Activated T-helper 1 cell treated with anti-CD3 and anti-CD28 coated beads, Interleukin-12 subunit alpha, Interleukin-12 subunit beta, Interleukin-2, Interleukin-4 antibody, amounts not matched to agents 30 ng/mL and 10 ng/mL and 1 ng/mL, durations not matched to agents 14 hours and 24 hours and 36 hours (primary cell): ENCODE measurements at regions not wholly inside any gene's neighbourhood (a gene's known extent, or its start where the extent isn't known, plus 50 kb on each side); places are given as distances from the start of the nearest gene placed in this dataset.

Experiments used
- DNase-seq: peaks from one replicate; pipeline ENCODE4 v3.0.0; 2021; ENCODE audit warnings: low spot score
- H3K27ac Mint-ChIP-seq: one replicate; pipeline ENCODE4 v1.8.0; 2021; ENCODE audit warnings: mild to moderate bottlenecking, mixed read lengths
- H3K27me3 Mint-ChIP-seq: one replicate; pipeline ENCODE4 v1.8.0; 2022; ENCODE audit warnings: mild to moderate bottlenecking, moderate library complexity, mixed read lengths; ENCODE audit not compliant: insufficient read depth
- H3K36me3 Mint-ChIP-seq: one replicate; pipeline ENCODE4 v1.8.0; 2021; ENCODE audit warnings: low read depth, mixed read lengths
- H3K4me1 Mint-ChIP-seq: one replicate; pipeline ENCODE4 v1.8.0; 2021; ENCODE audit warnings: low read depth, mixed read lengths
- H3K4me3 Mint-ChIP-seq: one replicate; pipeline ENCODE4 v1.8.0; 2021; ENCODE audit warnings: mild to moderate bottlenecking, moderate library complexity, mixed read lengths
- H3K9me3 Mint-ChIP-seq: one replicate; pipeline ENCODE4 v1.8.0; 2021; ENCODE audit warnings: mixed read lengths
- intact Hi-C: fragments of 100-400 bp; cut with micrococcal nuclease; formaldehyde crosslinking; loops from one replicate; pipeline ENCODE4 v1.15.1; 2024

GRCh38 chr13:70394031-70394548 lies 285.8 kb upstream of the KLHL1 start:
- Mint-ChIP-seq H3K4me1 (no peaks in the 10 kb centered on the region), H3K36me3 (no peaks in the 10 kb centered on the region), H3K27me3 (no peaks in the 10 kb centered on the region), H3K27ac (no peak overlapping the region), H3K9me3 (peaks cover 5% of the 10 kb centered on the region), H3K4me3 (no peak overlapping the region)
- no peak for DNase-seq
- intact Hi-C loops = no loop called here

- no peak overlapping the region for H3K4me3 Mint-ChIP-seq
- intact Hi-C loops = no loop called here
- H3K27ac Mint-ChIP-seq = no peak overlapping the region
- no peaks in the 10 kb centered on the region for H3K36me3 Mint-ChIP-seq
- no peaks in the 10 kb centered on the region for H3K4me1 Mint-ChIP-seq
- DNase-seq = no peak
- H3K9me3 Mint-ChIP-seq = no peaks in the 10 kb centered on the region
- no peaks in the 10 kb centered on the region for H3K27me3 Mint-ChIP-seq
Observed at GRCh38 chr13:70391678-70392077, 283.4 kb upstream of the KLHL1 start.

- DNase-seq = no peak
- H3K27me3 Mint-ChIP-seq = no peaks in the 10 kb centered on the region
Observed at GRCh38 chr13:70390968-70391367, 282.7 kb upstream of the KLHL1 start.

GRCh38 chr13:70390064-70390463 lies 281.8 kb upstream of the KLHL1 start:
- Mint-ChIP-seq H3K27me3 (no peaks in the 10 kb centered on the region), H3K4me3 (no peak overlapping the region), H3K36me3 (no peaks in the 10 kb centered on the region), H3K4me1 (no peaks in the 10 kb centered on the region), H3K27ac (no peak overlapping the region), H3K9me3 (no peaks in the 10 kb centered on the region)
- intact Hi-C loops = no loop called here
- no peak for DNase-seq

More at GRCh38 chr13:70390968-70391367, 282.7 kb upstream of the KLHL1 start:
- intact Hi-C loops = no loop called here
- Mint-ChIP-seq H3K36me3 (no peaks in the 10 kb centered on the region), H3K9me3 (no peaks in the 10 kb centered on the region), H3K4me3 (no peak overlapping the region), H3K27ac (no peak overlapping the region), H3K4me1 (no peaks in the 10 kb centered on the region)

GRCh38 chr13:70388935-70389334 lies 280.7 kb upstream of the KLHL1 start:
- intact Hi-C loops = no loop called here

GRCh38 chr13:70386919-70387318 lies 278.7 kb upstream of the KLHL1 start:
- no peak overlapping the region for H3K4me3 Mint-ChIP-seq
- no peak overlapping the region for H3K27ac Mint-ChIP-seq
- H3K36me3 Mint-ChIP-seq = no peaks in the 10 kb centered on the region
- intact Hi-C loops = no loop called here
- no peaks in the 10 kb centered on the region for H3K9me3 Mint-ChIP-seq
- H3K27me3 Mint-ChIP-seq = no peaks in the 10 kb centered on the region
- no peak for DNase-seq
- no peaks in the 10 kb centered on the region for H3K4me1 Mint-ChIP-seq

More at GRCh38 chr13:70388935-70389334, 280.7 kb upstream of the KLHL1 start:
- no peak overlapping the region for H3K27ac Mint-ChIP-seq
- H3K9me3 Mint-ChIP-seq = no peaks in the 10 kb centered on the region
- H3K27me3 Mint-ChIP-seq = no peaks in the 10 kb centered on the region
- no peaks in the 10 kb centered on the region for H3K36me3 Mint-ChIP-seq
- no peak for DNase-seq
- H3K4me1 Mint-ChIP-seq = no peaks in the 10 kb centered on the region
- no peak overlapping the region for H3K4me3 Mint-ChIP-seq

- Mint-ChIP-seq H3K36me3 (no peaks in the 10 kb centered on the region), H3K4me3 (no peak overlapping the region), H3K4me1 (no peaks in the 10 kb centered on the region), H3K27me3 (no peaks in the 10 kb centered on the region), H3K9me3 (no peaks in the 10 kb centered on the region), H3K27ac (no peak overlapping the region)
- intact Hi-C loops = no loop called here
- DNase-seq = no peak
Observed at GRCh38 chr13:70385852-70386251, 277.6 kb upstream of the KLHL1 start.

GRCh38 chr13:70384156-70384555 lies 275.9 kb upstream of the KLHL1 start:
- no peaks in the 10 kb centered on the region for H3K36me3 Mint-ChIP-seq
- no peak for DNase-seq
- no peaks in the 10 kb centered on the region for H3K9me3 Mint-ChIP-seq
- intact Hi-C loops = no loop called here
- no peak overlapping the region for H3K27ac Mint-ChIP-seq
- no peak overlapping the region for H3K4me3 Mint-ChIP-seq
- H3K4me1 Mint-ChIP-seq = no peaks in the 10 kb centered on the region
- no peaks in the 10 kb centered on the region for H3K27me3 Mint-ChIP-seq

- no peak for DNase-seq
- H3K4me3 Mint-ChIP-seq = no peak overlapping the region
- no peak overlapping the region for H3K27ac Mint-ChIP-seq
- no peaks in the 10 kb centered on the region for H3K36me3 Mint-ChIP-seq
- no peaks in the 10 kb centered on the region for H3K9me3 Mint-ChIP-seq
- no peaks in the 10 kb centered on the region for H3K4me1 Mint-ChIP-seq
- intact Hi-C loops = no loop called here
- H3K27me3 Mint-ChIP-seq = no peaks in the 10 kb centered on the region
Observed at GRCh38 chr13:70380809-70381208, 272.6 kb upstream of the KLHL1 start.

GRCh38 chr13:70375718-70376117 lies 267.5 kb upstream of the KLHL1 start:
- no peak overlapping the region for H3K27ac Mint-ChIP-seq
- no peaks in the 10 kb centered on the region for H3K4me1 Mint-ChIP-seq
- no peaks in the 10 kb centered on the region for H3K27me3 Mint-ChIP-seq
- no peaks in the 10 kb centered on the region for H3K36me3 Mint-ChIP-seq
- intact Hi-C loops = no loop called here
- no peak for DNase-seq
- no peak overlapping the region for H3K4me3 Mint-ChIP-seq
- H3K9me3 Mint-ChIP-seq = no peaks in the 10 kb centered on the region

- H3K4me3 Mint-ChIP-seq = no peak overlapping the region
- H3K27me3 Mint-ChIP-seq = no peaks in the 10 kb centered on the region
- intact Hi-C loops = no loop called here
- DNase-seq = no peak
- H3K4me1 Mint-ChIP-seq = no peaks in the 10 kb centered on the region
- H3K27ac Mint-ChIP-seq = no peak overlapping the region
- H3K36me3 Mint-ChIP-seq = no peaks in the 10 kb centered on the region
- peaks cover 3% of the 10 kb centered on the region for H3K9me3 Mint-ChIP-seq
Observed at GRCh38 chr13:70370924-70371323, 262.7 kb upstream of the KLHL1 start.

GRCh38 chr13:70366720-70367119 lies 258.5 kb upstream of the KLHL1 start:
- Mint-ChIP-seq H3K27me3 (no peaks in the 10 kb centered on the region), H3K4me3 (no peak overlapping the region), H3K9me3 (peaks cover 6% of the 10 kb centered on the region), H3K4me1 (no peaks in the 10 kb centered on the region), H3K27ac (no peak overlapping the region), H3K36me3 (no peaks in the 10 kb centered on the region)
- intact Hi-C loops = no loop called here
- DNase-seq = no peak

GRCh38 chr13:70363991-70364390 lies 255.7 kb upstream of the KLHL1 start:
- Mint-ChIP-seq H3K4me3 (no peak overlapping the region), H3K27ac (no peak overlapping the region), H3K36me3 (no peaks in the 10 kb centered on the region), H3K9me3 (peaks cover 6% of the 10 kb centered on the region), H3K27me3 (no peaks in the 10 kb centered on the region), H3K4me1 (no peaks in the 10 kb centered on the region)
- intact Hi-C loops = no loop called here
- no peak for DNase-seq

GRCh38 chr13:70362820-70363570 lies 254.7 kb upstream of the KLHL1 start:
- Mint-ChIP-seq H3K4me1 (no peaks in the 10 kb centered on the region), H3K27ac (no peak overlapping the region), H3K27me3 (no peaks in the 10 kb centered on the region), H3K4me3 (no peak overlapping the region), H3K9me3 (peaks cover 6% of the 10 kb centered on the region), H3K36me3 (no peaks in the 10 kb centered on the region)
- DNase-seq = no peak
- intact Hi-C loops = no loop called here
